HG03460 (cell line): ENCODE measurements at regions not wholly inside any gene's neighbourhood (a gene's known extent, or its start where the extent isn't known, plus 50 kb on each side); places are given as distances from the start of the nearest gene placed in this dataset.

Experiments used
- ATAC-seq: cut with Tn5 transposase; IDR thresholded peaks from one replicate; pipeline ENCODE4 v1.9.1; 2021; ENCODE audit not compliant: unreplicated experiment

- no peak for ATAC-seq
Observed at GRCh38 chr13:44627441-44627840, 51.3 kb upstream of the TSC22D1 start.

- ATAC-seq, result no peak
Observed at GRCh38 chr13:44626176-44626575, 50.0 kb upstream of the TSC22D1 start.
